ENCODE measurements at regions not wholly inside any gene's neighbourhood (a gene's known extent, or its start where the extent isn't known, plus 50 kb on each side); places are given as distances from the start of the nearest gene placed in this dataset.

GRCh38 chr11:29802522-29802921, 214.3 kb downstream of the KCNA4 start:
- no peak for DNase-seq (ENCODE audit: low read depth)
- no peak for TF ChIP-seq CTCF (IDR thresholded peaks at IDR 0.05; ENCODE audit: control insufficient read depth, insufficient read depth, low read depth, low read length, missing control alignments)
- H3K4me3 ChIP-seq (ENCODE audit: control insufficient read depth, low read depth, low read length), result no peak overlapping the region

- no peak for DNase-seq (ENCODE audit: low read depth)
- no peak overlapping the region for H3K4me3 ChIP-seq (ENCODE audit: control insufficient read depth, low read depth, low read length)
- no peak for TF ChIP-seq CTCF (IDR thresholded peaks at IDR 0.05; ENCODE audit: control insufficient read depth, insufficient read depth, low read depth, low read length, missing control alignments)
Observed at GRCh38 chr11:29801561-29801960, 215.3 kb downstream of the KCNA4 start.

- no peak for TF ChIP-seq CTCF (IDR thresholded peaks at IDR 0.05; ENCODE audit: control insufficient read depth, insufficient read depth, low read depth, low read length, missing control alignments)
- H3K4me3 ChIP-seq (ENCODE audit: control insufficient read depth, low read depth, low read length), result no peak overlapping the region
- no peak for DNase-seq (ENCODE audit: low read depth)
Observed at GRCh38 chr11:29786092-29786491, 230.7 kb downstream of the KCNA4 start.

DNA sequence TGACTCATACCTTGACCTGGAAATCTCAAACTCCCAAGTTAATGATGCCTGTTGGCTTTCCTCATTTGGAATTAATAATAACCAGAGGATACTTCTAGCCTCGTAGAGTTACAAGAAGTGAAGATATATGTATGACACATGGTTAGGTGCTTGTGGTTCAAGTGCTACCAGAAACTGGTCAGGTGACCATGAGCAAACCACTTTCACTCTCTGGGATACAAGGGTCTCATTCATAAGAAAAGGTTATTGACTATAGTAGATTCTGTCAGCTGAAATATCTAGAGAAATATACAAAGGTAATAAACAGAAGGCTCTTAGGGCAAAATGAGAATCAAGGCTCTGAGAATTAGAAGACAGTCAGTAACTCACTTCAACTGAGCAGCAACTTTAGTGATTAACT, 233.3 kb downstream of the KCNA4 start:
- no peak for TF ChIP-seq CTCF (IDR thresholded peaks at IDR 0.05; ENCODE audit: control insufficient read depth, insufficient read depth, low read depth, low read length, missing control alignments)
- no peak overlapping the region for H3K4me3 ChIP-seq (ENCODE audit: control insufficient read depth, low read depth, low read length)
- no peak for DNase-seq (ENCODE audit: low read depth)

DNA sequence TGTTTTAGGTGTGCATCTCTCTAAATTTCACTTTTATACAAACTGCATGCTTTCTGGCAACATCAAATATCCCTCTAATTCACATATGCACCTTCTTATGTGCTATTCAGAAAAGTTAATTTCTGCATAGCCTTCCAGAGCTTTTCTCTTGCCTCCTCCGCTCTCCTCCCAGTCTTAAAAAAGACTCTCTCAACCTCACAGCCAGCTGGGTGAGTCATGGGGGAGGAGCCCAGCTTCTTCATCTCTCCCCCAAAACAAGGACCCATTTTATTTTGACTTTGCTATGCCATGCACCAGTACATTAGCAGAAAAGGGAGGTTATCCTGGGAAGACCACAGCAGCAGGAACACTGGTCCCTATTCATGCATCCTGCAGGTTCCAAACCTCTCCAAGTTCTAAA, 234.4 kb downstream of the KCNA4 start:
- DNase-seq (ENCODE audit: low read depth), result no peak
- no peak for TF ChIP-seq CTCF (IDR thresholded peaks at IDR 0.05; ENCODE audit: control insufficient read depth, insufficient read depth, low read depth, low read length, missing control alignments)
- H3K4me3 ChIP-seq (ENCODE audit: control insufficient read depth, low read depth, low read length), result no peak overlapping the region

GRCh38 chr11:29781268-29781667, 235.6 kb downstream of the KCNA4 start:
- no peak overlapping the region for H3K4me3 ChIP-seq (ENCODE audit: control insufficient read depth, low read depth, low read length)
- TF ChIP-seq CTCF (IDR thresholded peaks at IDR 0.05; ENCODE audit: control insufficient read depth, insufficient read depth, low read depth, low read length, missing control alignments), result no peak
- no peak for DNase-seq (ENCODE audit: low read depth)

- H3K4me3 ChIP-seq (ENCODE audit: control insufficient read depth, low read depth, low read length), result no peak overlapping the region
- TF ChIP-seq CTCF (IDR thresholded peaks at IDR 0.05; ENCODE audit: control insufficient read depth, insufficient read depth, low read depth, low read length, missing control alignments), result no peak
- DNase-seq (ENCODE audit: low read depth), result no peak
Observed at GRCh38 chr11:29780756-29781155, 236.1 kb downstream of the KCNA4 start.
